HFF-Myc (cell line): ENCODE measurements at regions not wholly inside any gene's neighbourhood (a gene's known extent, or its start where the extent isn't known, plus 50 kb on each side); places are given as distances from the start of the nearest gene placed in this dataset.

Source experiments
- DNase-seq: peaks from one replicate; pipeline ENCODE4 v3.0.0-alpha.2; 2011; ENCODE audit warnings: low read depth; ENCODE audit errors: extremely low read depth
- H3K4me3 ChIP-seq: replicated peaks from 2 replicates; pipeline ENCODE4 v1.5.1; 2011; ENCODE audit warnings: low read depth, mild to moderate bottlenecking, control low read depth, low read length
- TF ChIP-seq, protein P1 (sequence below): IDR thresholded peaks from 2 replicates; pipeline ENCODE4 v1.5.1; 2012; ENCODE audit warnings: mild to moderate bottlenecking, low read depth, low read length, control low read depth; ENCODE audit errors: missing control alignments

GRCh38 chr20:41958391-41958790 lies 340.2 kb upstream of the CHD6 start:
- TF ChIP-seq, protein P1, sequence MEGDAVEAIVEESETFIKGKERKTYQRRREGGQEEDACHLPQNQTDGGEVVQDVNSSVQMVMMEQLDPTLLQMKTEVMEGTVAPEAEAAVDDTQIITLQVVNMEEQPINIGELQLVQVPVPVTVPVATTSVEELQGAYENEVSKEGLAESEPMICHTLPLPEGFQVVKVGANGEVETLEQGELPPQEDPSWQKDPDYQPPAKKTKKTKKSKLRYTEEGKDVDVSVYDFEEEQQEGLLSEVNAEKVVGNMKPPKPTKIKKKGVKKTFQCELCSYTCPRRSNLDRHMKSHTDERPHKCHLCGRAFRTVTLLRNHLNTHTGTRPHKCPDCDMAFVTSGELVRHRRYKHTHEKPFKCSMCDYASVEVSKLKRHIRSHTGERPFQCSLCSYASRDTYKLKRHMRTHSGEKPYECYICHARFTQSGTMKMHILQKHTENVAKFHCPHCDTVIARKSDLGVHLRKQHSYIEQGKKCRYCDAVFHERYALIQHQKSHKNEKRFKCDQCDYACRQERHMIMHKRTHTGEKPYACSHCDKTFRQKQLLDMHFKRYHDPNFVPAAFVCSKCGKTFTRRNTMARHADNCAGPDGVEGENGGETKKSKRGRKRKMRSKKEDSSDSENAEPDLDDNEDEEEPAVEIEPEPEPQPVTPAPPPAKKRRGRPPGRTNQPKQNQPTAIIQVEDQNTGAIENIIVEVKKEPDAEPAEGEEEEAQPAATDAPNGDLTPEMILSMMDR, result no peak
- no peak for DNase-seq
- no peak overlapping the region for H3K4me3 ChIP-seq

DNA sequence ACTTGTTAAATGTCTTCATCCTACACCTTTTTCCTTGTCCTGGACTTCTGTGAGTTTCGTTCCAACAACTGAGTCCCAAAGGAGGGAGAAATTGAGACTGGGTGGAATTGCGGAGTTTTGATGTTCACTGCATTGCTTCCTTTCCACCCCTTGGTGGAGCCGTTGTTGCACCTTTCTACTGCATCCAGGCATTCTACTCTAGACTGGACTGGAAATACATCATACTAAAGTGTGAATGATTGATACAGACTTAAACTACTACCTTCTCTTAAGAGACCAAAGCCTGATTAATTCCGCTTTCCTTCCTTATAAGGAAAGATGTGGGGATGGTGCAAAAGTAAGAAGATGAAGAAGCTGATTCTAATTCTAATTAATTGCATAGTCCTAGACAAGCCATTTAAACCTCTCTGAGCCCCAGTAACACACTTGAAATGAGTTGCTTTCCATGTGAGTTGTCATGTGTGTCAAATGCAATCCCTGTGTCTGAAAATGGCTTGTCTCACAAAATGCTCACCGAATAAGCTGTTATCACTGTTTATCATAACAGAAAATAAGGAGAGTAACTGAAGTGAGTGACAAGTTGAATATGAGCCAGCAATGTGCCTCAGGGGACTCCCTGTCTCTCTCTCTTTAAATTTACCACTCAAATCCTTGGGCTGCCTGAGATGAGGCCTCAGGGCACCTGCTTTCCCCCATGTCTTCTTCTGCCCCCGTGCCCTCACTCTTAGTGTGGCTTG lies 338.3 kb upstream of the CHD6 start:
- no peak overlapping the region for H3K4me3 ChIP-seq
- no peak for DNase-seq
- TF ChIP-seq, protein P1, result peak; percentile 11

DNA sequence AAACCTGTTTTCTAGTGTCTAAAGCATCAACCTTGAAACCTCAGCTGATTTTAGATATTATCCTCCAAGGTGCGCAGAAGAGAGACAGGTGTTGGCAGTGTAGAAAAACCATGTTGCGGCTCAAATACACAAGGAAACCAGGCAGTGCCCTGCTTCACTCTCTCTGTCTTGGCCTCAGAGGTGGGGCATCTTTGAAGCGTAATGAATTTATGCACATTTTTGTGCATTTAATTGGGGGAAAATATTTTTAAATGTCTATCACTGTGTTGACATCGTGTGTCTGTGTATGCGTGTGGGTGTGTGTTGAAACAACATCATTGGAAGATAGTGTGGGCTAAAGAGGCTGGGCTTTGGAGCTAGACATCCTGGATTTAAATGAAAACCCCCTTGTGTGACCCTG lies 334.0 kb upstream of the CHD6 start:
- TF ChIP-seq, protein P1, result no peak
- no peak overlapping the region for H3K4me3 ChIP-seq
- DNase-seq, result no peak

- no peak overlapping the region for H3K4me3 ChIP-seq
- TF ChIP-seq, protein P1, result no peak
- no peak for DNase-seq
These were observed 333.4 kb upstream of the CHD6 start for GRCh38 chr20:41951615-41952014.

GRCh38 chr20:41939659-41940058 lies 321.5 kb upstream of the CHD6 start:
- TF ChIP-seq, protein P1, result no peak

GRCh38 chr20:41938353-41938752 lies 320.2 kb upstream of the CHD6 start:
- no peak overlapping the region for H3K4me3 ChIP-seq
- DNase-seq, result no peak
- TF ChIP-seq, protein P1, result no peak

More at GRCh38 chr20:41939659-41940058, 321.5 kb upstream of the CHD6 start:
- no peak for DNase-seq
- H3K4me3 ChIP-seq, result no peak overlapping the region
